Hepatocyte (in vitro differentiated cells): ENCODE measurements at regions not wholly inside any gene's neighbourhood (a gene's known extent, or its start where the extent isn't known, plus 50 kb on each side); places are given as distances from the start of the nearest gene placed in this dataset.

Experiments used
- DNase-seq: peaks from one replicate; pipeline ENCODE4 v3.0.0-alpha.2; 2016; ENCODE audit warnings: low spot score
- H2AFZ ChIP-seq: fragments of 200-600 bp; sonication (generic); 2 replicates; pipeline ENCODE4 v1.6.0; 2016; ENCODE audit warnings: antibody characterized with exemption, mild to moderate bottlenecking
- H3K27ac ChIP-seq: fragments of 200-600 bp; sonication (generic); 2 replicates; pipeline ENCODE4 v1.5.1; 2016; ENCODE audit warnings: mild to moderate bottlenecking
- H3K27me3 ChIP-seq: fragments of 200-600 bp; sonication (generic); 2 replicates; pipeline ENCODE4 v1.6.1; 2016
- H3K36me3 ChIP-seq: fragments of 200-600 bp; sonication (generic); replicated peaks from 2 replicates; pipeline ENCODE4 v1.5.1; 2016; ENCODE audit warnings: low read depth; ENCODE audit not compliant: insufficient read depth
- H3K4me1 ChIP-seq: fragments of 200-600 bp; sonication (generic); 2 replicates; pipeline ENCODE4 v1.5.1; 2016; ENCODE audit warnings: mild to moderate bottlenecking, moderate library complexity; ENCODE audit not compliant: insufficient read depth
- H3K4me2 ChIP-seq: fragments of 200-600 bp; sonication (generic); 2 replicates; pipeline ENCODE4 v1.6.0; 2016
- H3K4me3 ChIP-seq: fragments of 200-600 bp; sonication (generic); 2 replicates; pipeline ENCODE4 v1.5.1; 2016; ENCODE audit warnings: mild to moderate bottlenecking
- H3K79me2 ChIP-seq: fragments of 200-600 bp; sonication (generic); 2 replicates; pipeline ENCODE4 v1.6.0; 2017; ENCODE audit warnings: mild to moderate bottlenecking
- H3K9me2 ChIP-seq: fragments of 200-600 bp; sonication (generic); replicated peaks from 2 replicates; pipeline ENCODE4 v1.6.0; 2017; ENCODE audit warnings: mild to moderate bottlenecking; ENCODE audit not compliant: insufficient read depth
- H3K9me3 ChIP-seq: fragments of 200-600 bp; sonication (generic); 2 replicates; pipeline ENCODE4 v1.5.1; 2016; ENCODE audit warnings: low read depth, mild to moderate bottlenecking
- H4K20me1 ChIP-seq: fragments of 200-600 bp; sonication (generic); 2 replicates; pipeline ENCODE4 v1.6.0; 2016; ENCODE audit warnings: mild to moderate bottlenecking; ENCODE audit not compliant: insufficient read depth, poor library complexity, severe bottlenecking
- CTCF ChIP-seq: fragments of 200-600 bp; sonication (generic); IDR thresholded peaks from 2 replicates; pipeline ENCODE4 v1.5.1; 2016; ENCODE audit warnings: antibody characterized with exemption, mild to moderate bottlenecking; ENCODE audit not compliant: poor library complexity
- EZH2 ChIP-seq: fragments of 200-600 bp; sonication (generic); IDR thresholded peaks from 2 replicates; pipeline ENCODE4 v1.6.1; 2016; ENCODE audit warnings: antibody characterized with exemption, mild to moderate bottlenecking, borderline replicate concordance
- EZH2phosphoT487 ChIP-seq: fragments of 200-600 bp; sonication (generic); IDR thresholded peaks from one replicate; pipeline ENCODE4 v1.6.1; 2018; ENCODE audit warnings: antibody characterized with exemption, mild to moderate bottlenecking, low read depth, moderate library complexity; ENCODE audit not compliant: unreplicated experiment, severe bottlenecking
- WGBS: methylation state at CpG from one replicate; pipeline ENCODE4 v1.1.6; 2016; ENCODE audit warnings: low lambda C conversion rate; ENCODE audit errors: missing lambda C conversion rate; 5-methylcytosine and 5-hydroxymethylcytosine counted together

GRCh38 chr21:24289539-24289938 lies 1317.7 kb downstream of the MRPL39 start:
- Histone ChIP-seq H2AFZ (no peak overlapping the region), H3K79me2 (no peaks in the 10 kb centered on the region), H3K36me3 (no peaks in the 10 kb centered on the region), H3K9me3 (no peaks in the 10 kb centered on the region), H3K27me3 (no peaks in the 10 kb centered on the region), H3K9me2 (no peaks in the 10 kb centered on the region), H4K20me1 (no peaks in the 10 kb centered on the region), H3K4me2 (no peak overlapping the region), H3K27ac (no peak overlapping the region), H3K4me3 (no peak overlapping the region), H3K4me1 (no peaks in the 10 kb centered on the region)
- TF ChIP-seq EZH2 (no peak), EZH2phosphoT487 (no peak), CTCF (no peak)
- DNase-seq, result no peak
- 41% methylated on average over 1 of the region's 1 CpG for WGBS

- Histone ChIP-seq H3K27ac (no peak overlapping the region), H2AFZ (no peak overlapping the region), H3K4me1 (no peaks in the 10 kb centered on the region), H3K4me3 (no peak overlapping the region), H3K4me2 (no peak overlapping the region), H3K36me3 (no peaks in the 10 kb centered on the region), H3K9me3 (no peaks in the 10 kb centered on the region), H3K27me3 (no peaks in the 10 kb centered on the region), H3K9me2 (no peaks in the 10 kb centered on the region), H3K79me2 (no peaks in the 10 kb centered on the region), H4K20me1 (no peaks in the 10 kb centered on the region)
- DNase-seq, result no peak
- WGBS, result 82% methylated on average over 4 of the region's 4 CpGs
- no peak for TF ChIP-seq EZH2
- TF ChIP-seq CTCF, result no peak
- TF ChIP-seq EZH2phosphoT487, result no peak
Measured at GRCh38 chr21:24280596-24280995, 1326.7 kb downstream of the MRPL39 start.

GRCh38 chr21:24278711-24279110 lies 1328.6 kb downstream of the MRPL39 start:
- Histone ChIP-seq H3K36me3 (no peaks in the 10 kb centered on the region), H4K20me1 (no peaks in the 10 kb centered on the region), H2AFZ (no peak overlapping the region), H3K4me3 (no peak overlapping the region), H3K9me3 (no peaks in the 10 kb centered on the region), H3K27me3 (no peaks in the 10 kb centered on the region), H3K4me2 (no peak overlapping the region), H3K79me2 (no peaks in the 10 kb centered on the region), H3K9me2 (no peaks in the 10 kb centered on the region), H3K27ac (no peak overlapping the region), H3K4me1 (no peaks in the 10 kb centered on the region)
- no peak for TF ChIP-seq CTCF
- no peak for TF ChIP-seq EZH2phosphoT487
- no peak for TF ChIP-seq EZH2
- 84% methylated on average over 2 of the region's 2 CpGs for WGBS
- no peak for DNase-seq

- no peak overlapping the region for H3K27ac ChIP-seq
Measured at GRCh38 chr21:24276204-24276603, 1331.1 kb downstream of the MRPL39 start.

More at GRCh38 chr21:24276204-24276603, 1331.1 kb downstream of the MRPL39 start:
- Histone ChIP-seq H3K9me3 (no peaks in the 10 kb centered on the region), H3K36me3 (no peaks in the 10 kb centered on the region), H3K4me3 (no peak overlapping the region), H4K20me1 (no peaks in the 10 kb centered on the region), H2AFZ (no peak overlapping the region), H3K27me3 (no peaks in the 10 kb centered on the region), H3K4me2 (no peak overlapping the region), H3K9me2 (no peaks in the 10 kb centered on the region), H3K79me2 (no peaks in the 10 kb centered on the region), H3K4me1 (no peaks in the 10 kb centered on the region)
- no peak for TF ChIP-seq EZH2phosphoT487
- no peak for TF ChIP-seq EZH2
- TF ChIP-seq CTCF, result no peak
- DNase-seq, result no peak
